B cell (primary cell): ENCODE measurements at regions not wholly inside any gene's neighbourhood (a gene's known extent, or its start where the extent isn't known, plus 50 kb on each side); places are given as distances from the start of the nearest gene placed in this dataset.

Experiments
- CTCF ChIP-seq: fragments of 200-600 bp; IDR thresholded peaks from one replicate; pipeline ENCODE4 v1.8.0; 2022; ENCODE audit warnings: antibody characterized with exemption, mild to moderate bottlenecking
- EZH2 ChIP-seq: IDR thresholded peaks from 2 replicates; pipeline ENCODE4 v1.6.1; 2012; ENCODE audit warnings: borderline replicate concordance, low read depth, mild to moderate bottlenecking, moderate library complexity, low read length; ENCODE audit not compliant: insufficient read depth, poor library complexity, severe bottlenecking

DNA sequence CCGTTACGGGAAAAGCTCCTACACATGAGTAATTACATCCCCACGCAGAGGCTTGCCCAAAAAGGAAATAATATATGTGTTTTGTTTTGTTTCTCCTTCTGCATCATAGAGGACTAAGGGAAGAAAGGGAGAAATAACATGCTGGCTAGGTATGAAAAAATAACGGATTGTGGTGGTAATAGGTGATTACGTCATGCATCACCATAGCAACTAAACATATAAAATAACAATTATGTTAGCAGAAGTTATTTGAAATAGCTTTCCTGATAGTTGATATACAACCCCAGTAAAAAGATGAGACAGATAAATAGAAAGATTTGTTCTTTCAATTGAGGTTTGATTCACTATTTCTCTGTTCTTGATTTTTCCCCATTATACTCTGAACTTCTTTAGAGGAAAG lies 518.0 kb downstream of the ZNF516 start:
- TF ChIP-seq CTCF: no peak
- no peak for TF ChIP-seq EZH2
